Common myeloid progenitor, CD34-positive (primary cell): ENCODE measurements at regions not wholly inside any gene's neighbourhood (a gene's known extent, or its start where the extent isn't known, plus 50 kb on each side); places are given as distances from the start of the nearest gene placed in this dataset.

Experiments
- CTCF ChIA-PET: fragments of 350-600 bp; sonication (Branson Sonifier 250); formaldehyde crosslinking; loops from one replicate; lab custom pipeline; 2021; ENCODE audit warnings: antibody characterized with exemption; lab: Charles Lee
- POLR2A ChIA-PET: fragments of 350-600 bp; sonication (Branson Sonifier 250); formaldehyde crosslinking; loops from one replicate; lab custom pipeline; 2021; ENCODE audit warnings: antibody characterized with exemption; lab: Charles Lee
- DNase-seq, 3 donors: peaks; one replicate each; pipeline versions ENCODE4 v3.0.0 to v3.0.0-alpha.2; 2013
- H3K27ac ChIP-seq, 2 experiments: 1 replicate in 1 of 2; 2 replicates in 1 of 2; pipeline ENCODE4 v1.7.0; 2013; ENCODE audit warnings: inconsistent platforms in 2 of 2, low read length in 2 of 2, mild to moderate bottlenecking in 2 of 2, low read depth in 1 of 2, moderate library complexity in 1 of 2; ENCODE audit not compliant: severe bottlenecking in 2 of 2, insufficient read depth in 1 of 2, poor library complexity in 1 of 2
- H3K27me3 ChIP-seq, 5 experiments: replicated peaks in 2 of 5; 1 replicate in 3 of 5; 2 replicates in 2 of 5; pipeline versions ENCODE4 v1.6.1 to v1.7.0; 2013; ENCODE audit warnings: low read length in 4 of 5, mild to moderate bottlenecking in 2 of 5, moderate library complexity in 2 of 5, inconsistent platforms in 1 of 5; ENCODE audit not compliant: insufficient read depth in 5 of 5, control insufficient read depth in 4 of 5
- H3K36me3 ChIP-seq, 4 experiments: 1 replicate in 2 of 4; 2 replicates in 2 of 4; pipeline versions ENCODE4 v1.6.1 to v1.7.0; 2013; ENCODE audit warnings: low read length in 3 of 4, control low read depth in 1 of 4, mild to moderate bottlenecking in 1 of 4; ENCODE audit not compliant: control insufficient read depth in 4 of 4, insufficient read depth in 4 of 4
- H3K4me1 ChIP-seq, 4 experiments: 1 replicate in 3 of 4; 2 replicates in 1 of 4; pipeline versions ENCODE4 v1.6.1 to v1.7.1; 2013; ENCODE audit warnings: low read length in 3 of 4, mild to moderate bottlenecking in 3 of 4, control low read depth in 1 of 4, inconsistent platforms in 1 of 4, moderate library complexity in 1 of 4; ENCODE audit not compliant: control insufficient read depth in 4 of 4, insufficient read depth in 4 of 4; ENCODE audit errors: control extremely low read depth in 1 of 4
- H3K4me3 ChIP-seq, 7 experiments: 1 replicate in 4 of 7; 2 replicates in 3 of 7; pipeline versions ENCODE4 v1.5.1 to v1.7.0; 2013; ENCODE audit warnings: mild to moderate bottlenecking in 7 of 7, low read length in 6 of 7, moderate library complexity in 6 of 7, inconsistent platforms in 2 of 7, low read depth in 2 of 7, control low read depth in 1 of 7; ENCODE audit not compliant: insufficient read depth in 4 of 7, control insufficient read depth in 1 of 7; ENCODE audit errors: extremely low read depth in 1 of 7
- H3K9me3 ChIP-seq, 5 experiments: 1 replicate in 4 of 5; 2 replicates in 1 of 5; pipeline versions ENCODE4 v1.6.1 to v1.7.1; 2013; ENCODE audit warnings: low read length in 4 of 5, mild to moderate bottlenecking in 2 of 5, inconsistent platforms in 1 of 5, low read depth in 1 of 5, moderate library complexity in 1 of 5; ENCODE audit not compliant: control insufficient read depth in 4 of 5, insufficient read depth in 2 of 5; ENCODE audit errors: control extremely low read depth in 1 of 5
- WGBS: methylation state at CpG from one replicate; pipeline ENCODE4 v1.1.5; 2013; ENCODE audit not compliant: insufficient coverage; 5-methylcytosine and 5-hydroxymethylcytosine counted together

- WGBS = 100% methylated on average over 1 of the region's 6 CpGs
- no peak overlapping the region for H3K4me3 ChIP-seq
- ChIA-PET POLR2A (no interaction called here), CTCF (no interaction called here)
- H3K36me3 ChIP-seq = no peaks in the 10 kb centered on the region
- no peak overlapping the region for H3K27ac ChIP-seq
- no peak for DNase-seq
- no peaks in the 10 kb centered on the region for H3K4me1 ChIP-seq
- H3K9me3 ChIP-seq = no peaks in the 10 kb centered on the region
- no peaks in the 10 kb centered on the region for H3K27me3 ChIP-seq
Measured at GRCh38 chr18:78171954-78172353, 807.7 kb upstream of the SALL3 start.

GRCh38 chr18:78174737-78175136, 804.9 kb upstream of the SALL3 start:
- H3K9me3 ChIP-seq = peaks cover 0 to 2% (median 0%) of the 10 kb centered on the region in 5 experiments
- ChIA-PET CTCF (no interaction called here), POLR2A (no interaction called here)
- no peaks in the 10 kb centered on the region for H3K4me1 ChIP-seq
- no peaks in the 10 kb centered on the region for H3K36me3 ChIP-seq
- no peaks in the 10 kb centered on the region for H3K27me3 ChIP-seq
- no peak for DNase-seq
- no peak overlapping the region for H3K4me3 ChIP-seq
- WGBS = 97% methylated on average over 13 of the region's 14 CpGs
- no peak overlapping the region for H3K27ac ChIP-seq

- Histone ChIP-seq H3K4me3 (no peak overlapping the region), H3K36me3 (no peaks in the 10 kb centered on the region), H3K9me3 (peaks cover 0 to 4% (median 0%) of the 10 kb centered on the region in 5 experiments), H3K27me3 (no peaks in the 10 kb centered on the region), H3K4me1 (no peaks in the 10 kb centered on the region), H3K27ac (no peak overlapping the region)
- DNase-seq = no peak
- ChIA-PET CTCF (no interaction called here), POLR2A (no interaction called here)
- 80% methylated on average over 1 of the region's 4 CpGs for WGBS
Measured at GRCh38 chr18:78178812-78179211, 800.8 kb upstream of the SALL3 start.

GRCh38 chr18:78180741-78181140, 798.9 kb upstream of the SALL3 start:
- no peaks in the 10 kb centered on the region for H3K36me3 ChIP-seq
- no peaks in the 10 kb centered on the region for H3K27me3 ChIP-seq
- CTCF ChIA-PET = no interaction called here
- peaks cover 0 to 5% (median 4%) of the 10 kb centered on the region in 5 experiments for H3K9me3 ChIP-seq
- H3K4me3 ChIP-seq = no peak overlapping the region
- no peaks in the 10 kb centered on the region for H3K4me1 ChIP-seq
- H3K27ac ChIP-seq = no peak overlapping the region
- no peak for DNase-seq
- 82% methylated on average over 8 of the region's 12 CpGs for WGBS
- POLR2A ChIA-PET = no interaction called here

- no peaks in the 10 kb centered on the region for H3K4me1 ChIP-seq
- no peak for DNase-seq
- POLR2A ChIA-PET = no interaction called here
- H3K36me3 ChIP-seq = no peaks in the 10 kb centered on the region
- H3K27ac ChIP-seq = no peak overlapping the region
- H3K4me3 ChIP-seq = no peak overlapping the region
- CTCF ChIA-PET = no interaction called here
- no peaks in the 10 kb centered on the region for H3K27me3 ChIP-seq
- peaks cover 0 to 5% (median 2%) of the 10 kb centered on the region in 5 experiments for H3K9me3 ChIP-seq
Measured at GRCh38 chr18:78183815-78184214, 795.8 kb upstream of the SALL3 start.

GRCh38 chr18:78191276-78191675, 788.3 kb upstream of the SALL3 start:
- H3K9me3 ChIP-seq = no peaks in the 10 kb centered on the region
- H3K4me1 ChIP-seq = no peaks in the 10 kb centered on the region
- no peak overlapping the region for H3K27ac ChIP-seq
- WGBS = 83% methylated on average over 3 of the region's 4 CpGs
- no peaks in the 10 kb centered on the region for H3K36me3 ChIP-seq
- H3K4me3 ChIP-seq = no peak overlapping the region
- DNase-seq = no peak
- ChIA-PET CTCF (no interaction called here), POLR2A (no interaction called here)
- H3K27me3 ChIP-seq = no peaks in the 10 kb centered on the region

GRCh38 chr18:78192054-78192453, 787.6 kb upstream of the SALL3 start:
- H3K9me3 ChIP-seq = no peaks in the 10 kb centered on the region
- ChIA-PET CTCF (no interaction called here), POLR2A (no interaction called here)
- no peak overlapping the region for H3K4me3 ChIP-seq
- no peaks in the 10 kb centered on the region for H3K4me1 ChIP-seq
- 14% methylated on average over 1 of the region's 1 CpG for WGBS
- H3K27me3 ChIP-seq = no peaks in the 10 kb centered on the region
- no peak overlapping the region for H3K27ac ChIP-seq
- DNase-seq = no peak
- no peaks in the 10 kb centered on the region for H3K36me3 ChIP-seq
